Osteoblast (primary cell): ENCODE measurements at regions not wholly inside any gene's neighbourhood (a gene's known extent, or its start where the extent isn't known, plus 50 kb on each side); places are given as distances from the start of the nearest gene placed in this dataset.

ENCODE experiments used
- DNase-seq: peaks from one replicate; pipeline ENCODE4 v3.0.0; 2011; ENCODE audit warnings: low spot score, mixed read lengths; ENCODE audit not compliant: insufficient read length; ENCODE audit errors: missing footprints
- H2AFZ ChIP-seq: 2 replicates; pipeline ENCODE4 v1.6.0; 2011; ENCODE audit warnings: mild to moderate bottlenecking, low read length
- H3K27ac ChIP-seq: 2 replicates; pipeline ENCODE4 v1.5.1; 2011; ENCODE audit warnings: mild to moderate bottlenecking, low read depth, low read length, moderate library complexity
- H3K27me3 ChIP-seq: 2 replicates; pipeline ENCODE4 v1.6.0; 2012; ENCODE audit warnings: mild to moderate bottlenecking, control low read depth, inconsistent platforms, low read length, moderate library complexity; ENCODE audit not compliant: insufficient read depth
- H3K36me3 ChIP-seq: 2 replicates; pipeline ENCODE4 v1.5.1; 2011; ENCODE audit warnings: mild to moderate bottlenecking, low read length, control low read depth, moderate library complexity; ENCODE audit not compliant: insufficient read depth
- H3K4me1 ChIP-seq: 2 replicates; pipeline ENCODE4 v1.5.1; 2011; ENCODE audit warnings: mild to moderate bottlenecking, low read length, control low read depth, moderate library complexity; ENCODE audit not compliant: insufficient read depth
- H3K4me2 ChIP-seq: 2 replicates; pipeline ENCODE4 v1.6.0; 2011; ENCODE audit warnings: mild to moderate bottlenecking, low read length; ENCODE audit not compliant: insufficient read depth
- H3K4me3 ChIP-seq: fragments of 200-600 bp; sonication (generic); 3 replicates; pipeline ENCODE4 v1.5.1; 2012; ENCODE audit warnings: mild to moderate bottlenecking, low read length, inconsistent platforms; ENCODE audit not compliant: insufficient read depth
- H3K79me2 ChIP-seq: 2 replicates; pipeline ENCODE4 v1.6.0; 2012; ENCODE audit warnings: mild to moderate bottlenecking, low read length, control low read depth, inconsistent platforms; ENCODE audit not compliant: insufficient read depth
- H3K9me3 ChIP-seq: 2 replicates; pipeline ENCODE4 v1.5.1; 2011; ENCODE audit warnings: low read depth, low read length, control low read depth
- H4K20me1 ChIP-seq: 2 replicates; pipeline ENCODE4 v1.6.0; 2012; ENCODE audit warnings: mild to moderate bottlenecking, low read length, control low read depth; ENCODE audit not compliant: insufficient read depth
- CTCF ChIP-seq: IDR thresholded peaks from 2 replicates; pipeline ENCODE4 v1.5.1; 2011; ENCODE audit warnings: mild to moderate bottlenecking, low read depth, low read length, moderate library complexity; ENCODE audit errors: extremely low read depth

- no peak for TF ChIP-seq CTCF
- no peaks in the 10 kb centered on the region for H3K9me3 ChIP-seq
- no peaks in the 10 kb centered on the region for H3K4me1 ChIP-seq
- no peaks in the 10 kb centered on the region for H4K20me1 ChIP-seq
- no peak overlapping the region for H2AFZ ChIP-seq
- no peak overlapping the region for H3K27ac ChIP-seq
- H3K27me3 ChIP-seq, result no peaks in the 10 kb centered on the region
- H3K79me2 ChIP-seq, result no peaks in the 10 kb centered on the region
- DNase-seq, result no peak
- H3K4me3 ChIP-seq, result no peak overlapping the region
- no peak overlapping the region for H3K4me2 ChIP-seq
- H3K36me3 ChIP-seq, result no peaks in the 10 kb centered on the region
Measured at GRCh38 chr6:164057876-164058275, 643.4 kb downstream of the QKI start.

- peaks cover 2% of the 10 kb centered on the region for H3K9me3 ChIP-seq
- no peaks in the 10 kb centered on the region for H3K79me2 ChIP-seq
- H2AFZ ChIP-seq, result no peak overlapping the region
- TF ChIP-seq CTCF, result no peak
- H3K27ac ChIP-seq, result no peak overlapping the region
- no peak overlapping the region for H3K4me3 ChIP-seq
- H3K4me1 ChIP-seq, result no peaks in the 10 kb centered on the region
- H3K36me3 ChIP-seq, result no peaks in the 10 kb centered on the region
- H4K20me1 ChIP-seq, result no peaks in the 10 kb centered on the region
- no peaks in the 10 kb centered on the region for H3K27me3 ChIP-seq
- DNase-seq, result no peak
- no peak overlapping the region for H3K4me2 ChIP-seq
Measured at GRCh38 chr6:164051427-164051826, 636.9 kb downstream of the QKI start.

GRCh38 chr6:164049517-164049988 lies 635.0 kb downstream of the QKI start:
- no peak for TF ChIP-seq CTCF
- Histone ChIP-seq H3K36me3 (no peaks in the 10 kb centered on the region), H3K27ac (no peak overlapping the region), H3K4me2 (no peak overlapping the region), H3K9me3 (peaks cover 2% of the 10 kb centered on the region), H3K4me1 (no peaks in the 10 kb centered on the region), H3K27me3 (no peaks in the 10 kb centered on the region), H3K79me2 (no peaks in the 10 kb centered on the region), H3K4me3 (no peak overlapping the region), H2AFZ (no peak overlapping the region), H4K20me1 (no peaks in the 10 kb centered on the region)
- DNase-seq, result no peak

DNA sequence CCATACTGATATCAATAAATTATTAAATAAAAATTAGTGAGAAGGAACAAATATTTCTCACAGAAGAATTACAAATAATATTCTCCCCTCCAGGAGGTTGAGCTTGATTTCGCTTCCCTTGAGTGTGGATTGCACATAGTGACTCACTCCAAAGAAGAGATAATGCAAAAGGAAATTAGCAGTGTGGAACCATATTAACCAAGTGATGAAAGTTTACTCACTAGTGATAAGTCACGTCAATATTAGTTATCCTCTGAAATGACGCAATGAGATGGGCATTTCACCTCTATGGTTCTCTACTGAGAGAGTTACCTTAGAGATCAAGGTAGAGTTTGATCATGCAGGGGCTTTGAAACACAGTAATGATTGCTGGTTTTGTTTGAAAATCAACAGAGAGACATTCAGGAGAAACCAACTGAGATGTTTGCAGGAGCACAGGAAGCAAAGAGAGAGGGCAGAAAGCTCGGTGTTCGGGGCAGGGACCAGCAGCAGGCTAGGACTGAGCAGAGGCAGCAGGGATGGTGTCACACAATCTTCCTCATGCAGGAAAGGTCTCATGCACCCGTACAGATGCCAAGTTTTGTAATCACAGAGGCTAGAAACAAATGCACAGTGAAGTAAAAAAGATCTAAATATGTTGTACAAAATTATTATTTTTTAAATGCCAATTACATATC lies 634.5 kb downstream of the QKI start:
- Histone ChIP-seq H3K4me2 (no peak overlapping the region), H3K27ac (no peak overlapping the region), H3K79me2 (no peaks in the 10 kb centered on the region), H2AFZ (no peak overlapping the region), H3K36me3 (no peaks in the 10 kb centered on the region), H3K4me1 (no peaks in the 10 kb centered on the region), H4K20me1 (no peaks in the 10 kb centered on the region), H3K4me3 (no peak overlapping the region), H3K27me3 (no peaks in the 10 kb centered on the region), H3K9me3 (peaks cover 2% of the 10 kb centered on the region)
- DNase-seq, result no peak
- no peak for TF ChIP-seq CTCF
